ENCODE measurements at regions not wholly inside any gene's neighbourhood (a gene's known extent, or its start where the extent isn't known, plus 50 kb on each side); places are given as distances from the start of the nearest gene placed in this dataset.

DNA sequence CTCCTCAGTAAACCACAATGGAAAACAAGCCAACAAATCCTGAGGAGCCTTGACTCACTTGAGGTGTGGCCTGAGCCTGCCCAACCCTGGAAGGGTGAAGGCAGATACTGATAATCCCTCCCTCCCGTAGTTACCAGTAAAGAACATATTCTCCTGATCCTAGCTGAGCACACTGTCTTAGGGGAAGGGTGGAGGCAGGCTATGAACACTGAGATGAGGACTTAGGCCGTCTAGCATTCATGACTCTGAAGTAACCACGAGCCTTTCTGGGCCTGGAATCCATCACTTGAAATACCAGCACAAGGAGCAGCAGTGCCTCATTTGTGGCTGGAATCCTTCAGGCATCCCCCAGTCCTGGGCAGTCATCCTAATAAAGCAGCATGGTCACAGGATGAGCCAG lies 124.5 kb upstream of the PRLR start:
- Histone ChIP-seq H3K36me3 (replicated peaks in 1 of 2; ENCODE audit: control insufficient read depth in 2 of 2, insufficient read depth in 2 of 2, low read length in 2 of 2) (no peaks in the 10 kb centered on the region), H2BK12ac (ENCODE audit: low read length) (no peak overlapping the region), H3K27ac (replicated peaks; ENCODE audit: low read length) (no peak overlapping the region), H2AK5ac (ENCODE audit: low read depth, low read length) (no peak overlapping the region), H3K9me3 (replicated peaks in 1 of 2; ENCODE audit: control insufficient read depth in 2 of 2, insufficient read depth in 1 of 2, low read depth in 1 of 2, low read length in 2 of 2) (no peaks in the 10 kb centered on the region), H3K9ac (ENCODE audit: low read depth, low read length, poor library complexity) (no peak overlapping the region), H3K18ac (ENCODE audit: low read length) (no peak overlapping the region), H2BK120ac (ENCODE audit: low read depth, low read length) (no peak overlapping the region), H2BK5ac (ENCODE audit: low read length) (no peak overlapping the region), H3K4me2 (ENCODE audit: insufficient read depth, low read length, poor library complexity, severe bottlenecking) (no peak overlapping the region), H2BK15ac (ENCODE audit: low read length) (no peak overlapping the region), H3K4ac (ENCODE audit: low read length) (no peak overlapping the region), H3K14ac (ENCODE audit: low read length) (no peak overlapping the region), H3K23ac (ENCODE audit: low read depth, low read length, poor library complexity) (no peak overlapping the region), H2AFZ (ENCODE audit: low read length) (no peak overlapping the region), H3K27me3 (ENCODE audit: control insufficient read depth in 3 of 3, insufficient read depth in 3 of 3, low read depth in 1 of 3, low read length in 3 of 3) (no peaks in the 10 kb centered on the region), H4K91ac (ENCODE audit: low read depth, low read length, poor library complexity) (no peak overlapping the region), H3K4me3 (ENCODE audit: low read length in 2 of 2) (no peak overlapping the region), H3K4me1 (ENCODE audit: control insufficient read depth in 2 of 2, insufficient read depth in 1 of 2, low read depth in 1 of 2, low read length in 2 of 2) (no peaks in the 10 kb centered on the region), H3K79me1 (ENCODE audit: low read depth, low read length) (no peaks in the 10 kb centered on the region), H4K8ac (ENCODE audit: low read depth, low read length) (no peak overlapping the region)
- DNase-seq (ENCODE audit: low spot score) = no peak
- WGBS, 2 donors (ENCODE audit: extremely low coverage in 2 of 2, insufficient read length in 2 of 2, insufficient replicate concordance in 1 of 2) = no CpG with 5 or more reads among the region's 3 CpGs

GRCh38 chr5:35345222-35345621 lies 114.9 kb upstream of the PRLR start:
- no peak overlapping the region for H3K4me2 ChIP-seq (ENCODE audit: insufficient read depth, low read length, poor library complexity, severe bottlenecking)
- H2BK5ac ChIP-seq (ENCODE audit: low read length) = no peak overlapping the region
- no peak overlapping the region for H3K14ac ChIP-seq (ENCODE audit: low read length)
- no peak overlapping the region for H4K8ac ChIP-seq (ENCODE audit: low read depth, low read length)
- H2AFZ ChIP-seq (ENCODE audit: low read length) = no peak overlapping the region
- no peaks in the 10 kb centered on the region for H3K36me3 ChIP-seq (replicated peaks in 1 of 2; ENCODE audit: control insufficient read depth in 2 of 2, insufficient read depth in 2 of 2, low read length in 2 of 2)
- no peaks in the 10 kb centered on the region for H3K9me3 ChIP-seq (replicated peaks in 1 of 2; ENCODE audit: control insufficient read depth in 2 of 2, insufficient read depth in 1 of 2, low read depth in 1 of 2, low read length in 2 of 2)
- no peak overlapping the region for H4K91ac ChIP-seq (ENCODE audit: low read depth, low read length, poor library complexity)
- no peak overlapping the region for H2BK120ac ChIP-seq (ENCODE audit: low read depth, low read length)
- H2BK15ac ChIP-seq (ENCODE audit: low read length) = no peak overlapping the region
- WGBS, 2 donors (ENCODE audit: extremely low coverage in 2 of 2, insufficient read length in 2 of 2, insufficient replicate concordance in 1 of 2) = no CpG with 5 or more reads among the region's 1 CpG
- H3K79me1 ChIP-seq (ENCODE audit: low read depth, low read length) = no peaks in the 10 kb centered on the region
- no peak overlapping the region for H3K23ac ChIP-seq (ENCODE audit: low read depth, low read length, poor library complexity)
- no peaks in the 10 kb centered on the region for H3K4me1 ChIP-seq (ENCODE audit: control insufficient read depth in 2 of 2, insufficient read depth in 1 of 2, low read depth in 1 of 2, low read length in 2 of 2)
- H3K27me3 ChIP-seq (ENCODE audit: control insufficient read depth in 3 of 3, insufficient read depth in 3 of 3, low read depth in 1 of 3, low read length in 3 of 3) = no peaks in the 10 kb centered on the region
- H2AK5ac ChIP-seq (ENCODE audit: low read depth, low read length) = no peak overlapping the region
- no peak overlapping the region for H3K4ac ChIP-seq (ENCODE audit: low read length)
- DNase-seq (ENCODE audit: low spot score) = no peak
- H3K27ac ChIP-seq (replicated peaks; ENCODE audit: low read length) = no peak overlapping the region
- H3K18ac ChIP-seq (ENCODE audit: low read length) = no peak overlapping the region
- H3K9ac ChIP-seq (ENCODE audit: low read depth, low read length, poor library complexity) = no peak overlapping the region
- no peak overlapping the region for H2BK12ac ChIP-seq (ENCODE audit: low read length)
- no peak overlapping the region for H3K4me3 ChIP-seq (ENCODE audit: low read length in 2 of 2)

DNA sequence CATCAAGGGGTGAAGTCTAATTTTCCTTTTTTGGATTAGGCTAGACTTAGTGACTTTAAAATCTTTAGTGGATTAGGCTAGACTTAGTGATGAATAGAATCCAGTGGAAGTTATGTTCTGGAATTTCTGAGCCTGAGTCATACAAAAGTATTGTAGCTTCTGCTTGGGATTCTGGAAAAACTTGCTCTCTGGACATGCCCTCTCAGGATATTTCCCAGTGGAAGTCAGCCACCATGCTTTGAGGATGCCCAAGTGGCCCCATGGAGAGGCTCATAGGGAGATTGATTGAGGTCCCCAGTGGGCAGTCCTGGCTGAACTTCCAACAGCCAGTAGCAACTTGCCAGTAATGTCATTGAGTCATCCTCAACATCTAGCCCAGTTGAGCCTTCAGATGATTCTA lies 112.4 kb upstream of the PRLR start:
- Histone ChIP-seq H4K91ac (ENCODE audit: low read depth, low read length, poor library complexity) (no peak overlapping the region), H3K79me1 (ENCODE audit: low read depth, low read length) (no peaks in the 10 kb centered on the region), H4K8ac (ENCODE audit: low read depth, low read length) (no peak overlapping the region), H3K4ac (ENCODE audit: low read length) (no peak overlapping the region), H3K27me3 (ENCODE audit: control insufficient read depth in 3 of 3, insufficient read depth in 3 of 3, low read depth in 1 of 3, low read length in 3 of 3) (no peaks in the 10 kb centered on the region), H3K4me3 (ENCODE audit: low read length in 2 of 2) (no peak overlapping the region), H3K4me1 (ENCODE audit: control insufficient read depth in 2 of 2, insufficient read depth in 1 of 2, low read depth in 1 of 2, low read length in 2 of 2) (peaks cover 0 to 9% of the 10 kb centered on the region in 2 donors), H3K23ac (ENCODE audit: low read depth, low read length, poor library complexity) (no peak overlapping the region), H3K4me2 (ENCODE audit: insufficient read depth, low read length, poor library complexity, severe bottlenecking) (no peak overlapping the region), H3K14ac (ENCODE audit: low read length) (no peak overlapping the region), H2AK5ac (ENCODE audit: low read depth, low read length) (no peak overlapping the region), H3K36me3 (replicated peaks in 1 of 2; ENCODE audit: control insufficient read depth in 2 of 2, insufficient read depth in 2 of 2, low read length in 2 of 2) (no peaks in the 10 kb centered on the region), H2BK120ac (ENCODE audit: low read depth, low read length) (no peak overlapping the region), H3K9me3 (replicated peaks in 1 of 2; ENCODE audit: control insufficient read depth in 2 of 2, insufficient read depth in 1 of 2, low read depth in 1 of 2, low read length in 2 of 2) (peaks cover 0 to 11% of the 10 kb centered on the region in 2 donors), H3K9ac (ENCODE audit: low read depth, low read length, poor library complexity) (no peak overlapping the region), H3K18ac (ENCODE audit: low read length) (no peak overlapping the region), H2BK12ac (ENCODE audit: low read length) (no peak overlapping the region), H2BK15ac (ENCODE audit: low read length) (no peak overlapping the region), H3K27ac (replicated peaks; ENCODE audit: low read length) (no peak overlapping the region), H2BK5ac (ENCODE audit: low read length) (no peak overlapping the region), H2AFZ (ENCODE audit: low read length) (no peak overlapping the region)
- DNase-seq (ENCODE audit: low spot score) = no peak

- no peak overlapping the region for H3K9ac ChIP-seq (ENCODE audit: low read depth, low read length, poor library complexity)
- H4K8ac ChIP-seq (ENCODE audit: low read depth, low read length) = no peak overlapping the region
- no peak overlapping the region for H3K14ac ChIP-seq (ENCODE audit: low read length)
- H3K27me3 ChIP-seq (ENCODE audit: control insufficient read depth in 3 of 3, insufficient read depth in 3 of 3, low read depth in 1 of 3, low read length in 3 of 3) = no peaks in the 10 kb centered on the region
- peaks cover 0 to 16% of the 10 kb centered on the region in 2 donors for H3K4me1 ChIP-seq (ENCODE audit: control insufficient read depth in 2 of 2, insufficient read depth in 1 of 2, low read depth in 1 of 2, low read length in 2 of 2)
- no peak overlapping the region for H4K91ac ChIP-seq (ENCODE audit: low read depth, low read length, poor library complexity)
- H3K4ac ChIP-seq (ENCODE audit: low read length) = no peak overlapping the region
- H2BK12ac ChIP-seq (ENCODE audit: low read length) = no peak overlapping the region
- H3K79me1 ChIP-seq (ENCODE audit: low read depth, low read length) = no peaks in the 10 kb centered on the region
- H3K4me2 ChIP-seq (ENCODE audit: insufficient read depth, low read length, poor library complexity, severe bottlenecking) = no peak overlapping the region
- no peaks in the 10 kb centered on the region for H3K36me3 ChIP-seq (replicated peaks in 1 of 2; ENCODE audit: control insufficient read depth in 2 of 2, insufficient read depth in 2 of 2, low read length in 2 of 2)
- no CpG with 5 or more reads among the region's 1 CpG for WGBS, 2 donors (ENCODE audit: extremely low coverage in 2 of 2, insufficient read length in 2 of 2, insufficient replicate concordance in 1 of 2)
- H3K27ac ChIP-seq (replicated peaks; ENCODE audit: low read length) = no peak overlapping the region
- H2AK5ac ChIP-seq (ENCODE audit: low read depth, low read length) = no peak overlapping the region
- no peak overlapping the region for H2AFZ ChIP-seq (ENCODE audit: low read length)
- H2BK120ac ChIP-seq (ENCODE audit: low read depth, low read length) = no peak overlapping the region
- H3K4me3 ChIP-seq (ENCODE audit: low read length in 2 of 2) = no peak overlapping the region
- H3K18ac ChIP-seq (ENCODE audit: low read length) = no peak overlapping the region
- H3K9me3 ChIP-seq (replicated peaks in 1 of 2; ENCODE audit: control insufficient read depth in 2 of 2, insufficient read depth in 1 of 2, low read depth in 1 of 2, low read length in 2 of 2) = peaks cover 0 to 11% of the 10 kb centered on the region in 2 donors
- no peak overlapping the region for H2BK15ac ChIP-seq (ENCODE audit: low read length)
- H3K23ac ChIP-seq (ENCODE audit: low read depth, low read length, poor library complexity) = no peak overlapping the region
- DNase-seq (ENCODE audit: low spot score) = no peak
- H2BK5ac ChIP-seq (ENCODE audit: low read length) = no peak overlapping the region
Measured at GRCh38 chr5:35341189-35341588, 110.9 kb upstream of the PRLR start.

All from neuronal stem cell (in vitro differentiated cells).